ENCODE measurements at regions not wholly inside any gene's neighbourhood (a gene's known extent, or its start where the extent isn't known, plus 50 kb on each side); places are given as distances from the start of the nearest gene placed in this dataset.

DNA sequence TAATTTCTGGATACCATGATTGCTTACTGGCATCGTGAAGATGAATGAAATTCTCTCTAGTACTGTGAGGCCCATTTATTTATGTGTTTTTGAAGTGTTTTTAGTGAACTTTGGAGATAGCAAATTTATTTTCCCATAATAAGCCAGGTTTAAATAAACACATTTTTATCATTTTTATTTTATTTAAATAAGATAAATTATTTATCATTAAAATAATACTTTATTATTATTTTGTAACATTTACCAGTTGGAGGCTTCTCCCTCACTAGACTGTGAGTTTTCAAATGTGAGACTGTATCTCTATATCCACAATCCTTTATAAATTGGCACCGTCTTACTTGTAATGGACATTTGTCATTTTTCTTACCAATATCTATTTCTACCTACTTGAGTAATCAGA is 351.7 kb downstream of the METTL15 start:
- no peaks in the 10 kb centered on the region for H4K20me1 ChIP-seq (ENCODE audit: insufficient read depth)
- H3K27ac ChIP-seq (ENCODE audit: low read depth in 2 of 2, low read length in 1 of 2): no peak overlapping the region
- no peak overlapping the region for H3K4me2 ChIP-seq
- H3K79me2 ChIP-seq (ENCODE audit: insufficient read depth): no peaks in the 10 kb centered on the region
- H3K4me1 ChIP-seq (ENCODE audit: control insufficient read depth in 1 of 2, insufficient read depth in 2 of 2, low read depth in 1 of 2, low read length in 1 of 2): no peaks in the 10 kb centered on the region
- DNase-seq: no peak
- H3K9ac ChIP-seq: no peak overlapping the region
- no peak overlapping the region for H2AFZ ChIP-seq (ENCODE audit: low read depth)
- POLR2A ChIA-PET: no interaction called here
- TF ChIP-seq, protein P1, sequence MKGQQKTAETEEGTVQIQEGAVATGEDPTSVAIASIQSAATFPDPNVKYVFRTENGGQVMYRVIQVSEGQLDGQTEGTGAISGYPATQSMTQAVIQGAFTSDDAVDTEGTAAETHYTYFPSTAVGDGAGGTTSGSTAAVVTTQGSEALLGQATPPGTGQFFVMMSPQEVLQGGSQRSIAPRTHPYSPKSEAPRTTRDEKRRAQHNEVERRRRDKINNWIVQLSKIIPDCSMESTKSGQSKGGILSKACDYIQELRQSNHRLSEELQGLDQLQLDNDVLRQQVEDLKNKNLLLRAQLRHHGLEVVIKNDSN (IDR thresholded peaks at IDR 0.05; ENCODE audit: borderline replicate concordance, low read depth): no peak
- TF ChIP-seq, protein P2, sequence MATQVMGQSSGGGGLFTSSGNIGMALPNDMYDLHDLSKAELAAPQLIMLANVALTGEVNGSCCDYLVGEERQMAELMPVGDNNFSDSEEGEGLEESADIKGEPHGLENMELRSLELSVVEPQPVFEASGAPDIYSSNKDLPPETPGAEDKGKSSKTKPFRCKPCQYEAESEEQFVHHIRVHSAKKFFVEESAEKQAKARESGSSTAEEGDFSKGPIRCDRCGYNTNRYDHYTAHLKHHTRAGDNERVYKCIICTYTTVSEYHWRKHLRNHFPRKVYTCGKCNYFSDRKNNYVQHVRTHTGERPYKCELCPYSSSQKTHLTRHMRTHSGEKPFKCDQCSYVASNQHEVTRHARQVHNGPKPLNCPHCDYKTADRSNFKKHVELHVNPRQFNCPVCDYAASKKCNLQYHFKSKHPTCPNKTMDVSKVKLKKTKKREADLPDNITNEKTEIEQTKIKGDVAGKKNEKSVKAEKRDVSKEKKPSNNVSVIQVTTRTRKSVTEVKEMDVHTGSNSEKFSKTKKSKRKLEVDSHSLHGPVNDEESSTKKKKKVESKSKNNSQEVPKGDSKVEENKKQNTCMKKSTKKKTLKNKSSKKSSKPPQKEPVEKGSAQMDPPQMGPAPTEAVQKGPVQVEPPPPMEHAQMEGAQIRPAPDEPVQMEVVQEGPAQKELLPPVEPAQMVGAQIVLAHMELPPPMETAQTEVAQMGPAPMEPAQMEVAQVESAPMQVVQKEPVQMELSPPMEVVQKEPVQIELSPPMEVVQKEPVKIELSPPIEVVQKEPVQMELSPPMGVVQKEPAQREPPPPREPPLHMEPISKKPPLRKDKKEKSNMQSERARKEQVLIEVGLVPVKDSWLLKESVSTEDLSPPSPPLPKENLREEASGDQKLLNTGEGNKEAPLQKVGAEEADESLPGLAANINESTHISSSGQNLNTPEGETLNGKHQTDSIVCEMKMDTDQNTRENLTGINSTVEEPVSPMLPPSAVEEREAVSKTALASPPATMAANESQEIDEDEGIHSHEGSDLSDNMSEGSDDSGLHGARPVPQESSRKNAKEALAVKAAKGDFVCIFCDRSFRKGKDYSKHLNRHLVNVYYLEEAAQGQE (IDR thresholded peaks at IDR 0.05; ENCODE audit: low read depth, low read length): no peak
- TF ChIP-seq NRF1 (IDR thresholded peaks at IDR 0.05; ENCODE audit: low read depth, low read length): no peak
- no peak for TF ChIP-seq RXRA (IDR thresholded peaks at IDR 0.05; ENCODE audit: borderline replicate concordance, low read depth)
- TF ChIP-seq NFIC (IDR thresholded peaks at IDR 0.05; ENCODE audit: borderline replicate concordance): no peak
- no peak for TF ChIP-seq TEAD4 (IDR thresholded peaks at IDR 0.05; ENCODE audit: borderline replicate concordance, insufficient read depth)
- TF ChIP-seq FOXJ3 (CRISPR knock-in tag; IDR thresholded peaks at IDR 0.05): no peak
- no peak for TF ChIP-seq TAF1 (IDR thresholded peaks at IDR 0.05; ENCODE audit: borderline replicate concordance, low read depth, low read length)
- TF ChIP-seq, protein P3, sequence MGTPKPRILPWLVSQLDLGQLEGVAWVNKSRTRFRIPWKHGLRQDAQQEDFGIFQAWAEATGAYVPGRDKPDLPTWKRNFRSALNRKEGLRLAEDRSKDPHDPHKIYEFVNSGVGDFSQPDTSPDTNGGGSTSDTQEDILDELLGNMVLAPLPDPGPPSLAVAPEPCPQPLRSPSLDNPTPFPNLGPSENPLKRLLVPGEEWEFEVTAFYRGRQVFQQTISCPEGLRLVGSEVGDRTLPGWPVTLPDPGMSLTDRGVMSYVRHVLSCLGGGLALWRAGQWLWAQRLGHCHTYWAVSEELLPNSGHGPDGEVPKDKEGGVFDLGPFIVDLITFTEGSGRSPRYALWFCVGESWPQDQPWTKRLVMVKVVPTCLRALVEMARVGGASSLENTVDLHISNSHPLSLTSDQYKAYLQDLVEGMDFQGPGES (IDR thresholded peaks at IDR 0.05; ENCODE audit: low read depth, low read length): no peak
- 65% methylated on average over 2 of the region's 2 CpGs for WGBS (ENCODE audit: low lambda C conversion rate)
- H3K4me3 ChIP-seq (ENCODE audit: low read depth in 2 of 2, low read length in 1 of 2): no peak overlapping the region
- no peaks in the 10 kb centered on the region for H3K9me2 ChIP-seq
- no peaks in the 10 kb centered on the region for H3K36me3 ChIP-seq (replicated peaks in 1 of 2; ENCODE audit: control insufficient read depth in 1 of 2, insufficient read depth in 2 of 2, low read length in 1 of 2)
- H3K9me3 ChIP-seq: no peaks in the 10 kb centered on the region
- H3F3A ChIP-seq (replicated peaks; ENCODE audit: insufficient read depth): no peaks in the 10 kb centered on the region
- CTCF ChIA-PET: no interaction called here
- no peaks in the 10 kb centered on the region for H3K27me3 ChIP-seq (ENCODE audit: insufficient read depth)

DNA sequence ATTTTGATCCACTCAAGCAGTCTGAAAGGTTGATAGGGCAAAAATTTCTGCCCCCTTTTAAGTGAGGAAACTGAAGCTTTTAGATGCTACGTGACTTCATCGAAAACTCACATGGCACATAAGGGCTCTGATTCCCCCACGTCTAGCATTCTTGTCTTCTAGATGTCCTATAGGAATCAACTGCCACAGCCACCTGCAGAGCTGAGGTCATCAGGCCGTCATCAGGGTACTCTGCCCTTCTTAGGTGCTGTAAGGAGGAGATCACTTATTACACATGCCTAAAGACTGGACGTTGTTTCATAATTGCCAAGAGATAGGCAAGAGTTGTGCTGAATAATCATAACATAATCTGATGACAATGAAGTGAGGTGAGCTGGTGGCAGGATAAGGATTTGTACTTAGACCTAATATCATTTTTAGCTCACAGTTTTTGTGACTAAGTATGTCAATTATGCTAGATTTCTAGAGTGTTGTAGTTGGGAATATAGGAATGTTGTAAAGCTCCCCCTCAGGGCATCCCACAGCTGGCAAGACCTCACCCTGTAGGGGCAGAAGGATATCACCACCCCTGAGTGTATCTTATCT is 349.4 kb downstream of the METTL15 start:
- H3K4me2 ChIP-seq: no peak overlapping the region
- DNase-seq: no peak
- no peak overlapping the region for H2AFZ ChIP-seq (ENCODE audit: low read depth)
- POLR2A ChIA-PET: no interaction called here
- H3K79me2 ChIP-seq (ENCODE audit: insufficient read depth): no peaks in the 10 kb centered on the region
- WGBS (ENCODE audit: low lambda C conversion rate): 67% methylated on average over 5 of the region's 5 CpGs
- H3K9ac ChIP-seq: no peak overlapping the region
- H4K20me1 ChIP-seq (ENCODE audit: insufficient read depth): no peaks in the 10 kb centered on the region
- no peak overlapping the region for H3K4me3 ChIP-seq (ENCODE audit: low read depth in 2 of 2, low read length in 1 of 2)
- TF ChIP-seq, protein P4, sequence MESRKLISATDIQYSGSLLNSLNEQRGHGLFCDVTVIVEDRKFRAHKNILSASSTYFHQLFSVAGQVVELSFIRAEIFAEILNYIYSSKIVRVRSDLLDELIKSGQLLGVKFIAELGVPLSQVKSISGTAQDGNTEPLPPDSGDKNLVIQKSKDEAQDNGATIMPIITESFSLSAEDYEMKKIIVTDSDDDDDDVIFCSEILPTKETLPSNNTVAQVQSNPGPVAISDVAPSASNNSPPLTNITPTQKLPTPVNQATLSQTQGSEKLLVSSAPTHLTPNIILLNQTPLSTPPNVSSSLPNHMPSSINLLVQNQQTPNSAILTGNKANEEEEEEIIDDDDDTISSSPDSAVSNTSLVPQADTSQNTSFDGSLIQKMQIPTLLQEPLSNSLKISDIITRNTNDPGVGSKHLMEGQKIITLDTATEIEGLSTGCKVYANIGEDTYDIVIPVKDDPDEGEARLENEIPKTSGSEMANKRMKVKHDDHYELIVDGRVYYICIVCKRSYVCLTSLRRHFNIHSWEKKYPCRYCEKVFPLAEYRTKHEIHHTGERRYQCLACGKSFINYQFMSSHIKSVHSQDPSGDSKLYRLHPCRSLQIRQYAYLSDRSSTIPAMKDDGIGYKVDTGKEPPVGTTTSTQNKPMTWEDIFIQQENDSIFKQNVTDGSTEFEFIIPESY (IDR thresholded peaks at IDR 0.05; ENCODE audit: borderline replicate concordance, low read depth): no peak
- TF ChIP-seq, protein P1 (IDR thresholded peaks at IDR 0.05; ENCODE audit: borderline replicate concordance, low read depth): no peak
- TF ChIP-seq MXI1 (IDR thresholded peaks at IDR 0.05; ENCODE audit: low read depth, low read length): no peak
- CTCF ChIA-PET: no interaction called here
- H3F3A ChIP-seq (replicated peaks; ENCODE audit: insufficient read depth): no peaks in the 10 kb centered on the region
- no peaks in the 10 kb centered on the region for H3K36me3 ChIP-seq (replicated peaks in 1 of 2; ENCODE audit: control insufficient read depth in 1 of 2, insufficient read depth in 2 of 2, low read length in 1 of 2)
- no peaks in the 10 kb centered on the region for H3K9me2 ChIP-seq
- H3K4me1 ChIP-seq (ENCODE audit: control insufficient read depth in 1 of 2, insufficient read depth in 2 of 2, low read depth in 1 of 2, low read length in 1 of 2): no peaks in the 10 kb centered on the region
- H3K9me3 ChIP-seq: no peaks in the 10 kb centered on the region
- no peak overlapping the region for H3K27ac ChIP-seq (ENCODE audit: low read depth in 2 of 2, low read length in 1 of 2)
- H3K27me3 ChIP-seq (ENCODE audit: insufficient read depth): no peaks in the 10 kb centered on the region
